Hippocampal formation (tissue), 2 donors: ENCODE measurements at regions not wholly inside any gene's neighbourhood (a gene's known extent, or its start where the extent isn't known, plus 50 kb on each side); places are given as distances from the start of the nearest gene placed in this dataset.

ENCODE experiments used
- DNase-seq, 2 donors: peaks; one replicate each; lab custom pipeline; 2025; lab: John Stamatoyannopoulos, UW

GRCh38 chr1:29825274-29825940, 589.1 kb downstream of the PTPRU start:
- no peak for DNase-seq

DNA sequence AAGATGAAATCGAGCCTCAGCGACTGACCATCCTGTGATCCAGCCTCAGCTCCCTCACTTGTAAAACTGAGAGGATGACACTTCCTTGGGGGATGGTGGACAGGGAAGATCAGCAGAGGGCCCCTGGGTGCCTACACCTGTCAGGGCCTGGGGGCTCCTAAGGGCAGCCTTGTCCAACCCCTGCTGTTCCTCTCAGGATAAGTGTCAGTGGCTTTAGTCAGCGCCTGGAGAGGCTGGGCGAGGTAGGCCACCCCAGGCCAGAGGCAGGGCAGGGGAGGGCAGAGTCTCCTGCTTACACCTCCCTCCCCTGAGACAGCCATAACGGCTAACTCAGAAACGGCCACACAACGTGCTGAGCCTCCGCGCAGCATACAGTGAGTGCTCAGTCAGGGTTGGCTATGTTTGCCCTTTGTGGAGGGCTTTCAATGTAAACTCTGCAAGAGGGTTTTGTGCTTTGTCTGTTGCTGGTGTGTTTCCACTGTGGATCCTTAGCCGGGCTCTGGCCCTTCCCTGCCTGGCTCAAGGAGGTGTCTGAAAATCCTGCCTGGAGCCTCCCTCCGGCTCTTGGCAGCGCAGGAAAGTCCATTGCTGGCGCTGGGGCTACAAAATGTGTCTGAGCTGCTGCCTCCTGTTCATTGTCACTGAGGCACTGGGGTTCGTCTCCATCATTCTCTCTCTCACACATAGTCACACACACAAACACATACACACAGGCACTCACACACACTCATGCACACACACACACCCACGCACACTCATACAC, 588.4 kb downstream of the PTPRU start:
- DNase-seq, result no peak

- no peak for DNase-seq
These were observed 587.7 kb downstream of the PTPRU start for GRCh38 chr1:29824025-29824424.

DNA sequence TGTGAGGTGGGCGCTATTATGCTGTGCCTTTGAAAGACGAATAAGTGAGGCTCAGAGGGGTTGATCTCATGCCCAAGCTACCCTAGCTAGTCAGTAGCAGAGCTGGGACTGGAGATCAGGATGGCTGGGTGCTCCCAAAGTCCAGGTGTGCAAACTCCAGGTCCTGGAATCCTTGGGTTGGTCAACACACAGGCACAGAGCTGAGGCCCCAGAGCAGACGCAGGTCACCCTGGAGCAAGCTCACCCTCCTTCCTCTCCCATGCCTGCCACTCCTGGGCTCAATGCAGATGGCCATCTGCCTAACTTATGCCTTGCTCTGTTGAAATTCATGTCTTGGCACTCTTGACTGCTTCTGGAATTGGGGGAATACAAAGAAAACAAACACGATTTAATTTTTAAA, 587.2 kb downstream of the PTPRU start:
- DNase-seq, result no peak

GRCh38 chr1:29821605-29822004, 585.3 kb downstream of the PTPRU start:
- no peak for DNase-seq

- no peak for DNase-seq
These were observed 584.1 kb downstream of the PTPRU start for GRCh38 chr1:29820401-29820800.

- no peak for DNase-seq
These were observed 576.2 kb downstream of the PTPRU start for GRCh38 chr1:29812408-29813135.

DNA sequence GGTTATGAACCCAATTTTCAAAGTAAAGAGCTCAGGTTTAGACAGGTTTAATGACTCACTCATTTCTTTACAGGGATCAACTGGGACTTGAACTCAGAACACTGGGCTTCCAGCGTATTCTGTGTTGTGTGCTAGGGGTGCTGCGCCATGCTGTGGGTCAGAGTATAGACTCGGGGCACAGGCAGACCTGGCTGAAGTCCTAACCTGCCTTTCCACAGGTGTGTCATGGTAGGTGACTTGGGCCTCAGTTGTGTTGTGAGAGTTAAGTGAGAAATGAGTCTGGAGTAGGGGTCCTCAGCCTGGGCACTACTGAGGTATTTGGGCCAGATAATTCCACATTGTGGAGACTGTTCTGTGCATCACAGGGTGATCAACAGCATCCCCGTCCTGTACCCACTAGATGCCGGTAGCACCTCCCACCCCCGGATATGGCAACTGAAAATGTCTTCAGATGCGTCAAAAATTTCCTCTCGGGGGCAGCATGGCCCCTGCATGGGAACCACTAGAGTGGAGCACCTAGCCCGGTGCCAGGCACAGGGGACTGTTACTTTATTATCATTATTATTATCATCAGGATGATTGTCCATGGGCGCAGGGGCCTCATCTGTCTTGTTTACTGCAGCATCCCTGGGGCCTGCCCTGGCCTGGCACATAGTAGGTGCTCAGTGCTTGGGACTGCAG, 575.5 kb downstream of the PTPRU start:
- DNase-seq, result no peak

DNA sequence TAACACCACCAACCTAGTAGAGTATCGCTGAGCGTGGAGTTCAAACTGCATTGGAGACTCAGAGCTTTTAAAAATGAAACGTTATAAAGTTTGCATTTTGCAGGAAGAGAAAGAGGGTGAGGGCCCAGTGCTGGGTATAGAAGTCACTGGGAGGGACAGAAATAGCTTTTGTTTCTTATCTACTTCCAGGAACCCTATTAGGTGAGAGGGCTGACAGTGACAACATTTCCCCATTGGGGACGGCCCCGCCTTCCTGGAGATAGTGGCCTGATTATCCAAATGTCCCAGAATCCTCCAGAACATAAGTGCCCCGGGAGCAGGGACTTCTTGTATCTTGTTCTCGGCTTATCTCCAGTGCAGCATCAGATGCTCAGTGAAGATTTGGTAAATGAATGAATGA, 574.9 kb downstream of the PTPRU start:
- DNase-seq, result no peak

- no peak for DNase-seq
These were observed 574.1 kb downstream of the PTPRU start for GRCh38 chr1:29810121-29811120.

GRCh38 chr1:29809446-29810120, 573.3 kb downstream of the PTPRU start:
- DNase-seq, result no peak

DNA sequence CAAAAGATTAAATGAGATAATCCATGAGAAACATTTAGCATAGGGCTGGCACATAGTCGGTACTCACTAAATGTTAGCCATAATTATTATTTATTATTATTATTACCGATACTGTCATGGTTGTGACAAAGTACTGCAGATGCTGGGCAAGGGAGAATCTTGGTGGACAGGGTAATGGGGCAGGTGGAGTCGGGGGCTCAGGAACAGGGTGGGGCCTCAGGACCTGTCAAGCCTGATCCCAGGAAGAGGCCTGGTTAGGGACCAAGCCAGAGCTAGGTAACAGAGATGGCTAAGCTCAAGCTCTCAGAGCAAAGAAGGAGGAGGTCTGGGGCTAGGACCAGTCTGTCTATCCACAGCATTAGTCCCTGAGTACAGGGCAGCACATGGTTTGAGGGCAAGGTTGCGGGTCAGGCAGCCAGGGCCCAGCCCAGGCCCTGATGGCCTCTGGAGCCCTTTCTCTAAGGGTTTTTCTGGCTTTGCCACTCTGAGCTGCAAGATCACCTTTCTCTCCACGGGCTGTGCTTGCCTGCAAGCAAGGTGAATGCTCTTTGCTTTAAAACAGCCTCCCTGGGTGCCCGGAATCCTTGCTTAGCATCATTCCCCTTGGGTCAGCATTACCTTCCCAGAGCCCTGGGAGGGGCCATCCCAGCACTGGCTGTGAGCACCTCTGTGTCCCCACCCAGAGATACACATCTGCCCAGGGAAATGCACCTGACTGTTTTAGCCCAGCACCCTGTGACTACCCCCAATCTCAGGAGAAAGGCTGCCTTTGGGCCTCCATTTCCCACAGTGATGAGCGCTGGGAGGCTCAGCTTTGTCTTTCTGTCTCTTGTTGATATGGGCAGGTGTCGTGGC, 572.0 kb downstream of the PTPRU start:
- no peak for DNase-seq

DNA sequence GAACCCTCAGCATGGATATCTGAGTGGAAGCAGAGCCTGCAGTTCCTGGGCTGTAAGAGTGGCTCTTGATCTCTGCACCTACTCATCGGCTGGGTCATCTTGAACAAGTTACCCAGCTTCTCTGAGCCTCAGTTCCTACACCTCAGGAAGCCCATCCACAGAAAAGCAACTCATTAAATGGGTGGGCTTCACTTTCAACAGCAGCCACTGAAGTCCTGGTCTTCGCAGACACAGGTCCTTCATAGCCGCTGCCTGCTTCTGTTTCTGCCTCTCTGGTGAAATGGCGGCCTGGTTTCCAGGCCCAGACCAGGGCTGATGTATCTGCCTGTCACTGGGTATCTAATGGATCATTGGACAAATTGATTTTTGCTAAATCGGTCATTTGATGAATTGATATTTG, 571.4 kb downstream of the PTPRU start:
- DNase-seq, result no peak

DNA sequence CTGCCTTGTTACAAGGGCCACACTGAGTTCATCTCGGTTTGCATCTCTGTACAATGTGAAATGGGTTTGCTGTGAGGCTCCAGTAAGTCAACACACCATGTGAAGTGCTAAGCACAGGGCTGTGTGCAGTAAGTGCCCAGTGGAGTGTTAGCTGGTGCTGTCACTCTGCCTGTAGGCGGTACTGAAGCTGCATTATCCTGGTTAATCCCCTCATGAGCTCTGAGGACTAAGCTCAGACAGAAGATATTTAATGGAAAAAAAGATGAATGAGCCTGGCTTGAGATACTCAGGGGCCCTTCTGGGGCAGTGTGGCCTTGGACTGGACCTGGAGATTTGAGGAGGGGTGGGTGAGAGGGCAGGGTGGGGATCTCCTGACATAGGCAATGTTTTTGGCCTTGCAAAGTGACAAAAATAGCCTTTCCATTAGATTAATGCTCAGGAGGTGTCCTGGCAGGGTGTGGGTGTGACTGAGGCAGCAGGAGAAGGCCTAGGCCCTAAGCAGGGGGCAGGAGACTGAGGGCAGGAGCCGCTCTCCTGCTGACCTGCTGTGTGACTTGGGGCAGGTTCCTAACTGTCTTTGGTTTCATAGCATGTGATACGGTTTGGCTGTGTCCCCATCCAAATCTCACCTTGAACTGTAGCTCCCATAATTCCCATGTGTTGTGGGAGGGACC, 570.5 kb downstream of the PTPRU start:
- DNase-seq, result no peak

GRCh38 chr1:29805896-29806160, 569.5 kb downstream of the PTPRU start:
- DNase-seq, result no peak

DNA sequence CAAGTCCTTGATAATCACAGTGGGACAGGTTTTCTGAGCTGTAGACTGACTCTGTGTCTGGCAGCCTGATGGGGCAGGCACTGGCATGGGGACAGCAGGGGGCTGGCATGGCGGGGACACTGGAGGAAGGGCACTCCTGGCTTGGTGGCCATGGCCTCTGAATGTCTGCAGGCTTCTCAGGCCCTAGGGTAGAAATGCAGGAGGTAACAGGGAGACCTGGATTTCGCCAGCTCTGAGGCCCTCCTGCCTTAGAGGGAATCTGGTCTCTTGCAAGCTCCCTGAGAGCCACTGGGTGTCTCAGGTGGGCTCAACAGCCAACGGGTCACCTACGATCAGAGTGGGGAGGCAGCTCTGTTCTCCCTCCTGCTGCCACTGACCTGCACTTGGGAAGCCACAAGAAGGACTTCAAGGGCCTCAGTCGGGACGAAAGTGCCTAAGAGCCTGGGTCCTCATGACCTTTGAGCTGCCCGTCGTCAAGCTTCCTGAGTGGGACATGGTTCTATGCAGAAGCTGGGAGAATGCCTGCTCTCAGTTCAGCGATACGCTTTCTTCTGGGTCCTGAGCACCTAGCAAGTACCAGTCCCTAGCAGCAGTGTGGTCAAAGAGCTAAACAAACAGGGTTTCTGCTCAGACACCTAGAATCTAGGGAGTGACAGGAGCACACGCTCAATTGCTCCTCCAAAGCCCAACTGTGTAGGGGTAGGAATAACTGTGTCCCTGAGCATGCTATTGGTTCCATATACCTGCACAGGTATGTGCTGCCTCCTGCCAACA, 569.0 kb downstream of the PTPRU start:
- DNase-seq, result no peak

DNA sequence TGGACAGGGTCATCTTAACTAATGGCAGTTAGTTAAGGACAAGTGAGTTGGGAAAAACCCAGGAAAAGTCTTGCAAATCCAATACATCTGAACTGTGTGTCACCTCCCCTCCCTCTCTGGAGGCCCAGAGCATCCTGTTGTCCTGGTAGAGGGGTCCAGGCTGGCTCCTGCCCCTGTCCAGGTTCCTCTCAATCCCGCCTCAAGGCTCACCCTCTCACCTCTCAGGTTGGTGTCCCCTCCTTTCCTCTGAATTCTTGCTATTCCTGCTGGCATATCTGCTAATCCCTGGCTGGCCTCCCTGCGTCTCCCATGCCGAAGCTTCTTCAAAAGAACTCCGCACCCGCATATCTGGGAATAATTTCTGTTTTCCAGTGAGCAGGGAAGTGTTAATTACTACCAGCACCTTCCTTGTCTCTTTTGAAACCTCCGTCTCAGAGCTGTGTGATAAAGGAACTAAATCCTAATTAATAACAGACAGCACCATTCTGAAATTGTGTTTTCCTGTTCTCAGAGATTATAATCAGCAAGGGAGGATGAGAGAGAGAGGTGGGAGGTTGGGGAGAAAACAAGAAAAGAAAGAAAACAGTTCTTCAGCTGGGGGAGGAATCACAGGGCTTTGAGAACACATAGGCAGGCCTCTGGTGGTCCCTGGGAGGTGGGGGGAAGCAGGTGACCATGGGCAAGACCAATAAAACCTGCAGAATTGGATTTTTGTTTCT, 568.0 kb downstream of the PTPRU start:
- no peak for DNase-seq

DNA sequence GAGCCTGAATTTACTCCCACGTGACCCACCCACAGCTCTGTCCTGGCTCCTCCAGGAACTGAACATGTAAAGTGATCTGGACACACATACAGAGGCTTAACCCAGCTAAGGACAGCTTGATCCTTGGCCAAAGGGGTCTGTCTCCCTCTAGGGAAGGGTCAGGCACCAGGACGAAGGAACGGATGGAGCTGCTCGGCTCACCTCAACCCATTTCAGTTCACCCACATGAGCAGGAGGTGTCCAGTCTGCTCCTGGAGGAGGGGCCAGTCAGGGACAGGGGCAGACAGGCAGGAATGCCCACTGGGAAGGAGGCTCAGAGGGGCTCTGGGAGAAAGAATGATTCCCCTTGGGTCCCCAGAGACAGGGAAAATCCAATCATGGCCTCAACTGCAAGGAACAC, 567.2 kb downstream of the PTPRU start:
- no peak for DNase-seq
